GM18870 (cell line): ENCODE measurements at regions not wholly inside any gene's neighbourhood (a gene's known extent, or its start where the extent isn't known, plus 50 kb on each side); places are given as distances from the start of the nearest gene placed in this dataset.

ENCODE experiments used
- ATAC-seq: cut with Tn5 transposase; IDR thresholded peaks from one replicate; pipeline ENCODE4 v1.9.1; 2021; ENCODE audit warnings: moderate library complexity; ENCODE audit not compliant: unreplicated experiment

DNA sequence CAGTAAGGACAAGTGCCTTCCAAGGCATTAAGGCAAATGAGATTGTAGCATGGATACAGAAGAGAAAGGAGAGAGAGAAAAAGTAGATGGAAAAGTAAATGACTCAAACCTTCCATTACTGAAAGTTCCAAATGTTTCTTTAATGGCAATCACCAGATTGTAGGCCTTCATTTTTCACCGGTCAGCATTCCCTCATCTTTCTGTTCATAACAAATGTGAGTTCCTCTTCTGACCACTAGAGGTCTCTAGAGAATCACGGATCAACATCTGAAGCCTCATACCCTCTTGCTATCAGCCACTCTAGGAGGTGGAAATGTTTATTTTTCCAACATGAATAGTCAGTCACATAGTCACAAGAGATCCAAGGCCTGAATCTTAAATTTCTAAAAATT, 73.6 kb upstream of the RPS23 start:
- peak; percentile 90 for ATAC-seq

DNA sequence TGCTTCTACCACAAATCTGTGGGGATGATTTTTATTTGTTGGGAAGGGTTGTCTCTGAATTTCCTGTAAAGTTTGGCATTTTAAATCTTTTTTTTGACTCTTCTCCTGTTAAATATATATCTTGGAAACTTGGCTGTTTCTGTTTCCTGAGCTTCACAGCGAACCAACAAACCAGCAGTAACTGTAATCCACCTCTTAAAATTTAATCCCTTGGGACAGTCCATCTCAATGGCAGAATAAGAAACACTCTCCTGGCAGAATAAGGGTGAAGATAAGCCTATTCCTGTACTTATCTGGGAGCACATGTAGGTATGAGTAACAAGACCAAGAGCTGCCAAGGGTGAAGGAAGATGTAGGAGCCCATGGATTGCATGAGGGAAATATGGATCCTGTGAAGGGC, 73.1 kb upstream of the RPS23 start:
- ATAC-seq, result no peak

DNA sequence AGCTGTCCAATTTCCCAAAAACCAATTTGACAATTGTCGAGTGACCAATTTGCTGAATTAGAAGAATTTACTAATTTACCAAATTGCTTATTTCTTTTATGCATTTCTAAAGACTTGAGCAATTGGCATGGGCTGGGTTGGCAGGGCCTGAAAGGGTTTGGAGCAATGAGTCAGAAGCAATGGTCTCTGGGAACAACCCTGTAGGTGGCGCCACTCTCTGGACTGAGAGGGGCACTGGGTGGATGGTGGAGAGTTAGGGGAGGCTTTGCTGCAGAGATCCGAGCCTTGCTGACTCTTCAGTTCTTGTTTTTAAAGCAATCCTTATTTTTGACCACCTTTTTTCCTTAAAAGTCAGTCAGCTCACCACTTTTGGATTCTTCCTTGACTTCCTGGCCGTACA, 71.5 kb upstream of the RPS23 start:
- no peak for ATAC-seq

DNA sequence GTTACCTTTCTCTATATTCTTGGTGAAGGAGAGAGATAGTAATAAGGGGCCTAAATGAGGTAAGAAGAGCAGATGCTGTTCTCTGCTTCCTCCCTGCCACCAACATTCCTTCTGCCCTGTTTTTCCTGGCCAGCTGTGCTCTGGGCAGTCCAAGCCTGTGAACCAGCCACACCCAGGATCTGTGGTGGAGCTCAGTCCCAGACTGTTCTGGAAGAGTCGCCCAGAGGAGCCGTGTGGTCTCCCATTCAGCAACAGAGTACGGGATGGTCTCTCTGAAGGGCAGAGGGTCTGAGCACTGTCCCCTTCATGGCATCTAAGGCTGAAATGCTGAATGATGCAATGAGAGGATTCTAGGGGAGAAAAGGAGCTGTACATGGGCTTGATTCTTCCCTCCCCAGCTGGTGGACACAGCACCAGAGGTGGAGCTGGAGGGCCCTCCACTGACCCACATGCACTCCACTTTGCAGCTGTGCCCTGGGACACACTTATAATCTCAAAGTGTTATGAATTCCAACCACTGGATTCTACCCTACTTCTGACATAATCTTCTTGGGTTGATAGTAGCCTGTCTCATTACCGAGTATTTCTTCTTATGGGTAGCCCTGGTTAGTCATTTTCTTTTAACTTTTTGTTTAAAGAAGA, 70.8 kb upstream of the RPS23 start:
- no peak for ATAC-seq

DNA sequence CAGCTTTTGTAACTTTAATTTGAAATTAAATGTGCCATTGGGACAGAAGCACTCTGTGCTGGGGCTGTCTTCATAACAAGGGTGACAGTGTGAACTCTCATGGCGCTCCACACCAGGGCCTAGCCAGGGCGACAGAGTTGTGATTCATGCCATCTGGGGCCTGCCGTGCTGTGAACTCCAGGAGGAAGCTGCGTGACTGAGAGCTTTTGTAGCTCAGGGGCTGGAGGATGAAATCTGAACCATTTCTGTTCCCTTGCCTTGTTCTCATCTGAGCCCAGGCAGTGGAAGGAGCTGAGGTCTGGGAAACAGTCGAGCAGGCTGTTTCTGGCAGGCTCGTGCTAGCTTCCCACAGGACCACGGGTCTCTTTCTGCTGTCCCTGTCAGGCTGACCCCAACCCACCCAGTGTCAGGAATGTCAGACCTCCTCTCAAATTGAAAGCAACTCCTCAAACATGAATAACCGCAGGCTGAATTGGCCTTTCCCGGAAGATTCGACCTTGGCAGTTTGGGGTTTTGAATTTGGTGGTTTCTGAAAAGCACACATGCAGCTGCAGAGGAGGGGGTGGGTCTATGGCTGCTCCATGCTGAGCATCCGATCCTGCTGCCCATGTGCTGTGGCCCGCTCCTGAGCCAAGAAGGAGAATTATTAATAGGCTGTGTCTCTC, 69.2 kb upstream of the RPS23 start:
- no peak for ATAC-seq

DNA sequence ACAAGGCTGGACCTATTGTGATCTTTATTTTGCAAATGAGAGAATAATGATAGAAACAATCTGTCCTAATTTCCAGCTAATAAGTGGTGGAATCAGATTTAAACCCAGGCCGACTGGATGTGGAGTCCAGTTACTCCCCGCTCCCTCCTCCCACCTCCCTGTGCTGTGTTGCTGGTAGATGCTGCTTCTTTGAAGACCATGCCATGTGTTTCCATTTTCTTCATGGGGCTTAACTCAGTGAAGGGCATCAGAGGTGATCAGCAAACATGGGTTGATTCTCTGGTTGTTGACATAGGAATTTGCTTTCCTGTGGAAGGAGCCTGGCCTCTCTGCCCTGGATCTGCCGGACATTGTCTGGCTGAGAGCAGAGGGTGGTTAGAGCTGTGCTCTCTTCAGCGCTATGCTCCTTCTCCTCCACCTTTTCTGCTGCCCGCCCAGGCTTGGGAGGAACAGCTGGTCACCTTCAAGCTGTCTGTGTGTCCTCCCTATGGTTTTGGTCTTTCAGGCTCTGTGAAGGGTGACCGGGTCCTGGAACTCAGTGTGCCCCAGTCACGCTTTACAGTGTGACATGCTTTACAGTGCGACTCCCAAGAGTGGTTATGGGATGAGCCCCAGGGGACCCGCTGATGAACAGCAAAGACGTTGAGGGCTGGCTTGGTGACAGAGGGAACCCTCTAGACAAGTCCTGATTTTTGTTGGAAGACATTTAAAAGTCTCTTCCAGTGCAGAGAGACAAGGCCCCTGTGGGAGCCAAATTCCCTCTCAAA, 68.4 kb upstream of the RPS23 start:
- ATAC-seq, result no peak

DNA sequence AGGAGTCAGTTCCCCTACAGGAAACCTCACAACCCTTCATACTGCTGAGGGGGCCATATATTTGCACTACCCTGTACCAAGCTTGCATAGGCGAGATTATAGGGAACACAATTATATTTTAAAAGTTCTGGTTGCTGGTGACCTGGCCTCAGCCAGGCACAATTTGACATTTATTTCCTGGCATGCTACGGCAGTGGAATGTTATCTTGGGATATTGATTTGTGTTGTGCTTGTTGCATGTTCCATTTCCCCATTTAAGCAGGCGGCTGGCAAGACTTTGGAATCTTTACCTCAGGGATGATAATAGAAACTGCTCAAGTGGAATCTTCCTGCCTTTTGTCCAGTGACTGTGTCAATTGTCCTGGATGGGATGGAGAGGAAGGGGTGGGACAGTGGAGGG, 67.0 kb upstream of the RPS23 start:
- ATAC-seq, result no peak

DNA sequence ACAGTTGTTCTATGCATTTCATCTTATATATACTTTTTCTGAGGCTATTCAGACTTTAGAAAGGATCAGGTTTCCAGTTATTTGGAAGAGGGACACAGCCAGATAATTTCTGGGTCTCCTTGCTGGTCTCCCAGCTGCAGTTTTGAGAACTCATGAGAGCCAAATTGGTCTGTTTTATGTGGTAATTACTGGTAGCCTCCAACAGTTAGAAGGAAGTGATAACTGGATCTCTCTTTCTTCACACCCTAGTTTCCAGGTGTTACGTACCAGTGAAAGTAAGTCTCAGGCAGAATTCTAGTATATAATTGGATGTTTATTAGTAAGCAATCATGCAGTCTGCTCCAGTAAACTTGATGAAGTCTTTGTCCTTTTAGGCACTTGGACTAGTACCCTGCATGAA, 63.2 kb upstream of the RPS23 start:
- no peak for ATAC-seq

DNA sequence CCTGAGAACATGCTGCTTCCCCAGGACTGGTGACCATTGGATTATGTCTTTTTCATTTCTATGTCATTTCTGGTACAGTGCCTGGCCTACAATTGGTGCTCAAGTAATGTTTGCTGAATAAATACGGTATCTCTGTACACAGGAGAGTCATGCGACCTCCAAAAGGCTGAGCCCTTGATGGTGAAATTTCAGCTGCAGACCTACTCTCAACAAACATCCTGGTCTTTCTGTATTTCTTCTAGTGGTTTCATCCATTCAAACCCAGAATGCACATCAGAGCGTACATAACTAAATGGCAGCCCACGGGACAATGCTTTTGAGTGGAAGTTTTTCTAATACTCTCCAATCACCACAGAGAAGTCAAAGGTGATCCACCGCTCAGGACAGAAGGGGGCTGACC, 62.6 kb upstream of the RPS23 start:
- ATAC-seq, result no peak

DNA sequence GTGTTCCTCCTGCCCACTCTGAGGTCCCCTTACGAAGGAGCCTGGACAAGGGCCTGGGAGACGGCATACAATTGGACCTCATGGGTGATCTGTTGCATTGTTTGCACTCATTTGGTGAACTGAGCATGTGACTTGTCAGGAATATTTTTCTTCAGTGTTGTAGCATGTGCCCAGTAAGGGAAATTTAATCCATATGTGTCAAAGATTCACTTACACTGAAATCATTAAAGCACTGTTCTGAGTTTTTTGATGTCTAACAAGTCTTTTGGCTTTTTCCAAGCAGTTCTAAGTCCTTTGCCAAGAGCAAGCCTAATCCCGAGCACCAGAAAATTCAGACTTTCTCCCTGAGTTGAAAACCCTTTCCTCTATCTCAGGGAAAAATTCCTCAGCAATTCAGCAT, 61.6 kb upstream of the RPS23 start:
- ATAC-seq, result no peak

DNA sequence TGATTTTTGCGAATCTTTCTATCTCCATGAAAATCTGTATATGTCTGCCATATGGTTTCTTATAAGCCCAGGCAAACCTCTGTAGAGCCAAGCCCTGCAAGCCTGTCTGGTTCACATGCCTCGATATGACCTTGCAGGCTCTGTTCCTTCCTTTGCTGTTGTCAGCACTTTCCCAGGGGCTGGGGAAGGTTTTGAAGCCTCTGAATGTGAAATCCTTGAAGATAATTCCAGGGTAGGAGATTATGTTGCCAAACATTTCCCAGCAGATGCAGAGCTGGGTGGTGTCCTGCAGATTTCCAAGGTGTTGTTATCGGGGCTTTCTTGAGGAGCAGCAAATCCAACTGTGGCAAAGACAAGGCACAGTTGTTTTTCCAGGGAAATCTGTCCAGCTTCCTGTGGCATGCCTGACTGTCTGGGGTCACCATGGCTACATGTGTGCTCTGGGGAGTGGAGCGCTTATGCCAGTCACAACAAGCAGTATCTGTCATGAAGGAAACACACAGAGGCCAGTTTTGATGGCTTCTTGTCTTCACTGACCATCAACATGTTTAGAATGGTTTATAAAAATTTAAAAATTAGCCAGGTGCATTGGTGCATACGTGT, 60.7 kb upstream of the RPS23 start:
- ATAC-seq, result no peak

DNA sequence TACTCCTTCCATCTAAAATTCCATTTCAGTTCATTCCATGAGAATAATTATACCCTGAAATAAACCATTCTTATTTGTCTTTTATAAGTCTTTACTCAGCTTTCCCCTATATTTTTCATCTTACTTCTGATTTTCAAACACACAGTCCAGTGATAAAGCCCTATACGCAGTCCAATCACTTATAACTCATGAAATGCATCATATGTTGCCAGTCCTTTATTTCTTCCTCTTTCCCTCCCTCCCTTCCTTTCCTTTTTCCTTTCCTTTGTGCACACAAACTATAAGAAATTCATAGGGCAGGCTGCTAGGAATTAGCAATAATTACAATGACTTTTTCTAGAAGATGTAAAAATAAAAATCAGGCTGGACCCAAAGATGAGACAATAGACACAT, 58.8 kb upstream of the RPS23 start:
- no peak for ATAC-seq

DNA sequence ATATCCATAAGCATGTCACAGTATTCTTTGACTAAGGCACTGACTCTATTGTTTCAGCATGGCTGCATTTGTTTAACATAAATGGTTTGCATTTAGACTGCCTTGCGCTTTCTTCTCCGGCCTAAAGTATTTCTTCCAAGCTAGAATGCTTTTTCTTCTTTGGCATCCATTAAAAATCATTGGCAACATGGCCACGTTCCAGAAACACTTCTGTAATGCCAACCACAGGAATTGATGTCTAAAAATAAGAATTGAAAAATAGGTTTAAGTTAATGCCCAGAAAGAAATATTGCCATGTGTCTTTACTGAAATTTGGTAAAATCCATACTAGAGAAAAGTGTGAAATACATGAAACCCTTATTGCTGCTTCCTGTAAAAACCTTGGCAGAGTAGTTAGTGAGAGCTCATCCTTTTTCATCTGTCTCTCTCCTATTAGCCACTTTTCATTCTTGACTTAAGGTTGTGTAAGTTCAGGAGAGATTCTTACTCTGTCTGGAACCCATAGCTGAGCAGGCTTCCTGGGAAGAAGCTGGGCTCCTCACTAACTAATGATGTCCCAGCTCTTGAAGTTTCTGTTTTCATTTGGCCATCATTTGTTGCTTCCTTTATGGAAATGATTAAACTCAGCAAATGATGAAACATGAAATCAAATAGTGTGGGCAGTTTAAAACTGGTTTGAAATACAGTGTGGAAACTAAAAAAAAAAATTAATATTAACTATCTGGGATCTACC, 58.2 kb upstream of the RPS23 start:
- no peak for ATAC-seq

DNA sequence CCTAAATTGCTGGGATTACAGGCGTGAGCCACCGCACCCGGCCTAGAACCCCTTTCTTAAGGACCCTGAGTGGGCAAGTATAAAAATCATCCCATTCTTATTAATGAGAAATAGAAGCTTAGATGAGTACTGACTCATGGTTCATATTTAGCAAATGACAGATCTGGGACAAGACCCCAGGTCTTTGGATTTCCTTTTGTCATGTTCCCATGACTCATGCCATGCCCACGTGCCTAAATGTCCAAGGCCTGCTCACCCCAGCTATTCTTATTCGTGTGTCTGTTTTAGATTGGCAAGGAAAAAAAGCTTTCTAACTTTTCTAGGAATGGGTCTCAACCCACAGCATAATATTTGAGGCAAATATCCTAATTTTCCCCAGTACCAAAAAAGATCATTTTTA, 57.7 kb upstream of the RPS23 start:
- no peak for ATAC-seq

DNA sequence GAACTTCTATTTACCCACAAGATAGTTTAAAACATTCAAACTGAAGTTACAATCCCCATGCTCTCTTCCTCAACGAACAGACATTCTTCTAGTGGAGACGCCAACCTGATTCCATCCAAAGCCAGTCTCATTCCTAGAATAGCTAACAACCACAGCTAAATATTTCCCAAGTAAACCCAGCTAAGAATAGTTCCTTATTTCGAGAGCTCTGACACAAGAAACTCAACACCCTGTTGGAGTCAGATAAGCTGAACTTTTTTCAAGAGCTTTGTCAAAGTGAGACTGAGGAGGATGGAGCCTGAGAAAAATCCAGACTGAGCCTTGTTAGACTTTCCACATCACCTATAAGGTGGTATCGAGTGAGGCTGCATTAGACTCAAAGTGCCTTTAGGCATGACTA, 56.7 kb upstream of the RPS23 start:
- no peak for ATAC-seq

DNA sequence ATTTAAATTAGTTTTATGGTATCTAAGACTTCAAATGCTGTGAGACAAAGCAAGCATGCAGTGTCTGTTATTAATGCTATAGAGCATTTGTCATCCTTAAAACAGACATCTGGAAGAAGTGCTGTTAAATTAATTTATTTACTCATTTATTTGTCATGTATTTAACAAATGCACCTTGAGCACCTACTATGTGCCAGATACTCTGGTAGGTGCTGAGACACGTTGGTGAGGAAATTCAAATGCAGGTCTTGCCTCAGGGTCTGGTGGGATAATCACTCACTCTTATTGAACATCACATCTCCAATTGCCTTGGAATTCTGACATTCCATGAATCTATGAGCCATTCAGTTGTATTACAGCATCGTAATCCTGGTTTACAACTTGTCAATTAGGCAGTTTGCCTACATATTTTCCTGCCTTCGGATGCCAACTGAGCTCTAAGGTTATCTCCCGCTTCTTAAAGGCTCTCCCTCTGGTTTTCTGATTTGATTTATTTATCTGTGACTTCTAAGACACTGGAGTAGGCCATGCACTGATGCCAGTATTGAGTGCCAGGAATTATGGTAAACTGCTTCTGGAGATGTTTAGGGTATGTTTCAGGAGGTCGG, 56.0 kb upstream of the RPS23 start:
- no peak for ATAC-seq

DNA sequence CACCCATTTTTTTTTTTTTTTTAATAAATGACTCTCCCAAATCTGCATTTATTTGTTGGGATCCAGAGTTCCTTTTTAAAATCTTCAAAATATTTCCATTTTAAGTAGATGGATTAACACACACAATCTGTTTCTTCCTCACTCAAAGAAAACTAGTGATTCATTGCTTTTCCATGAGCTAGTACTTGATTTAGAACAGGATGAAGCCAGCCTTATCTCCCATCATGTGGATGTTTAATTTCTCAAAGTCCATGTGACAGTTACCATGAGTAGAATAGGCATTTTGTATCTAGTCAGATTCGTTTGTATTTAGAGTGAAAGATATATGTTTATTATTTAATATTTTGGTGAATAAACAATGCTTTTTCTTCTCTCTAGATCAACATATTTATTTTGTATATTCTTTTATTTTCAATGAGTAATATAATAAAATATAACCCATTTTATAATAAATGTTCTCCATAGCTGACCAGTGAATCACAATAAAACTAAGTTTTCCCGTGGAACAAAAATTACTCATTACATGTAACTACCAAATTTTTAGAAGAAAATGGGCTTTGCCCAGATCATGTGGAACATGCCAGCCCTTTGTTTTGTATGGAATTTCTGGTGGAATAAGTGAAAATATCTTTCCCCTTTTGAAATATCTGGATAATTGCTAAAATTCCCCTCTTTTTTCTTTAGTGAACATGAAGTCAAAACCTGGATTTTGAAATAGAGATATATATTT, 54.9 kb upstream of the RPS23 start:
- no peak for ATAC-seq

DNA sequence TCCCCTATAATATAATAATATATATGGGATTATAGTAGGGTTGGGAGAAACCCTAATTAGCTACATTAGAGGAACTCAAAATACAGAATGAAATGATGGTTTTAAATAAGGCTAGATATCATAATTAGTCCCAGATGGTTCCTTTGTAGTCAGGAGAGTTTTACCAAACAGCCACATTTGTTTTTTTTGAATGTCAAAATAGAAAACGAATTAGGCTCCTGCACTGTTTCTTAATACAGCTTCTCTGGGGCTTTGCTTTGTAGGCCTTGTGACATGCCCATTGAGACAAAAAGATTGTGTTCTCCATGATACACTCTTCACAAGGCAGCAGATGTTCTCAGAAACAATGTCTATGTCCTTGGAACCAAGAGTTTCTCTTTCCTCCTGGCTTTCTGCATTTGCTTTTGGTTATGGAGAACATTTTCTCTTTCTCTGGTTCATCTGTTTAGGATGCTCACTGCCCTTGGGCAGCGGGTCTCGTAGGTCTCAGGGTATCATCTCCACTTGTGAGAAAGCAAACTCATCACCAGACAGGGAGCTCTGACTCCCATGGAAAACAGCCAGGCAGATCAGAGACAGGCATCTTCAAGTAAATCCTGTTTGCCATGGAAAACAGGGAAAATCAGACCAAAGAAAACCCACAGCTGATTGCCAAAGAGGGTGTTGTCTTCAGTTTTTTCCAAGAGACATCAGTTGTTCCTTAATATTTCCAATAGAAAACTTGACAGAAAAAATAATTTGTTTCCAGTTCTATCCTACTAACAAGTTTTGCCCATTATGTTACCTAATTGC, 54.1 kb upstream of the RPS23 start:
- no peak for ATAC-seq

DNA sequence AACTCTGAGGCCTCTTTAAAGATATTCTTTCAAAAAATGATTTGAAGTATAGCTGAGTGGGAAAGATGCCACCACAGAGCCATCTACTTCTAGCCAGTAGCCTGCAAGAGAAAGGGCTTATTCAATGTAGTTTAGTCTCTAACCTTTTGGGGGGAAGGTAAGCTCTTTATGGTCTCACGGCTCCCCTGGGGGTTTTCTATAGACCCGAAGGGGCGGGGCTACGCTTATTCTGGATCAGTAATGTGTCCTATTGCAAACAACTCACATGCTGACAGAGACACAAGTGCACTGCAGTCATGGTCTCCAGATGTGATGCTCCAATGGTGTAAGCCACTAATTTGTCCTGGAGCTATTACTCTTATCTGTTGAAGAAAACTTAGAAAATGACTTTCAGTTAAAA, 53.4 kb upstream of the RPS23 start:
- no peak for ATAC-seq
